Right ventricle myocardium inferior (tissue), 1 donor: ENCODE measurements at regions not wholly inside any gene's neighbourhood (a gene's known extent, or its start where the extent isn't known, plus 50 kb on each side); places are given as distances from the start of the nearest gene placed in this dataset.
"Not testable (repeated sequence)": the region's sequence is repeated elsewhere in the genome, so short reads cannot be mapped to it uniquely, and the experiment has no call there.

Experiments
- ATAC-seq: fragments of 200-7000 bp; cut with Tn5 transposase; one replicate; pipeline ENCODE4 v1.9.1; 2020; ENCODE audit warnings: mild to moderate bottlenecking, moderate library complexity
- DNase-seq: peaks from one replicate; pipeline ENCODE4 v3.0.0; 2021; ENCODE audit errors: missing footprints
- intact Hi-C: fragments of 100-400 bp; cut with DNase I; formaldehyde crosslinking; loops from one replicate; pipeline ENCODE4 v1.11.0; 2022
- donor health status: DM: no; HTN: yes; CAD: no; lungs with severe emphysema.

DNA sequence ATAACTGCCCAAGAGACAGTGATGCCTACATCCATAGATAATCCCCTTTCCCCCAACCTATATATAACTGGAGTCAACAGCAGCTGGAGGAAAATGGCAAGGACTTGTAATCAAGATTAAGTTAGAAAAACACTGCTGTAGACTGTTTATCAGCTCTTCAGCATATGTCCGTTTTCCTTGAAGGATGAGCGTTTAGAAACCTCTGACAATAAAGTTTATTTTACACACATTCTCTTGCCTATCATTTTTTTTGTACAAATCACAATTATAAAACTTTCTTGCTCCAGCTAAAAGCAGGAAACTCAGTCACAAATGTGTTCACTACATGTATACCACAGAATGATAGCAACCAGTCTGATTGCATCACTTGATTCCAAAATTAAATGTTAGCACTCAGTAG is 50.8 kb downstream of the PPIAL4G start:
- DNase-seq, ATAC-seq, intact Hi-C loops: not testable (repeated sequence)

GRCh38 chr1:148429856-148430255 is 53.2 kb downstream of the PPIAL4G start:
- ATAC-seq, DNase-seq, intact Hi-C loops: not testable (repeated sequence)

- ATAC-seq, DNase-seq, intact Hi-C loops: not testable (repeated sequence)
Observed at GRCh38 chr1:148426940-148427611, 56.0 kb downstream of the PPIAL4G start.

GRCh38 chr1:148426385-148426784 is 56.7 kb downstream of the PPIAL4G start:
- ATAC-seq, DNase-seq, intact Hi-C loops: not testable (repeated sequence)

- intact Hi-C loops, DNase-seq: not testable (repeated sequence)
- ATAC-seq = peak; percentile 48
Observed at GRCh38 chr1:148424143-148425003, 58.7 kb downstream of the PPIAL4G start.

DNA sequence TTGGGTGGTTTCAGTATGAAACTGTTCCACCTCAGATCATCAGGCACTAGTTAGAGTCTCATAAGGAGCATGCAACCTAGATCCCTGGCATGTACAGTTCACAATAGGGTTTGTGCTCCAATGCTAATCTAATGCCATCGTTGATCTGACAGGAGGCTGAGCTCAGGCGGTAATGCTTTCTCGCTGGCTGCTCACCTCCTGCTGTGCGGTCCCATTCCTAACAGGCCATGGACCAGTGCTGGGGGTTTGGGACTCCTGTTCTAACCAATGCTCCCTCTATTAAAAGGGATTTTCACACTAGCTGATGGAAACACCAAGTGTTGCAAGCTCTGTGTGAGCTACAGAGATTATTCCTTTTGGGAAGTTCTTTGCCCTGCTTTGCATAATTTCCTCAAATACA is 60.2 kb downstream of the PPIAL4G start:
- intact Hi-C loops, ATAC-seq, DNase-seq: not testable (repeated sequence)

GRCh38 chr1:148417241-148417640 is 65.9 kb downstream of the PPIAL4G start:
- ATAC-seq, DNase-seq, intact Hi-C loops: not testable (repeated sequence)

DNA sequence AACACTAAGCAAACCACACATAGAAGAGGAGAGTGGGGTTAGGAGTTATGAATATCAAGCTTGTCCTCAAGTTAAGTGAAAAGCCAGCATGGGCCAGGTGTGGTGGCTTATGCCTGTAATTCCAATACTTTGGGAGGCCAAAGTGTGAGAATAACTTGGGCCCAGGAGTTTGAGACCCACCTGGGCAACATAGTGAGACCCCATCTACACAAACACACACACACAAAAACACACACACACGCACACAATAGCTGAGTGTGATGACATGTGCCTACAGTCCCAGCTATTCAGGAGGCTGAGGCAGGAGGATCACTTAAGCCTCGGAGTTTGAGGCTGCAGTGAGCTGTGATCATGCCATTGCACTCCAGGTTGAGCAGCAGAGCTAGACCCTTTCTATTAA is 69.7 kb downstream of the PPIAL4G start:
- ATAC-seq, DNase-seq, intact Hi-C loops: not testable (repeated sequence)

DNA sequence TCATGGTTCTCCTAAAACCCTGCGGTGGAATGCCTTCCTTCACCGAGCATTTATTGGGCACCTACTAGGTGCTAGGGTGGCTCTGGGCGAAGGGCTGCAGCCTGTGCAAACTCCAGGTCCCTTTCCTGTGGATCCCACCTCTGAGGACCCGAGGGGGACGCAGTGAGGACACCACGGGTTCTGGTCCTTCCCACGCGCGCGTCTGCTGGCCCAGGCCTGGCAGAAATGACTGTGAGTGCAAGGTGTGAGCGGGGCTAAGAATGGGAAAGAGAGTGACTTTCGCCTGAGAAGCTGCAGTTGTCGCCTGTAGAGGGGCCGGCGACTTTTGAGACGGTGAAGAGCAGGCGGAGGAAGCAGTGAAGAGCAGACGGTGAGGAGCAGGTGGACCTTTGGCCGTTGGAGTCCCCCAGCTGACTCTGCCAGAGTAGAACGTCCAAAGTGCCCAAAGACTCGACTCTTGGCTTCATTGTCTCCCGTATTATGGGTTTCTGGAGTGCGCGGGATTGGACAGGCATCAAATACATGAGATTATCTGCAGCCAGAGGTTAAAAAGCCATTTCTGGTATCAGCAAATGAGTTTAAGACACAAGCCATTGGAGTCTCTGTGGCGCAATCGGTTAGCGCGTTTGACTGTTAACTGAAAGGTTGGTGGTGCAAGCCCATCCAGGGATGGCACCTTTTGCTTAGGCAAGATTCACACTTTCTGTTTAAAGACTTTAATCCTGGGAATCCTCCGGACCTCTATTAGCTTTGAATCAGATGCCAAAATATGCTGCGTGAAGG is 78.1 kb downstream of the PPIAL4G start:
- ATAC-seq, DNase-seq, intact Hi-C loops: not testable (repeated sequence)

DNA sequence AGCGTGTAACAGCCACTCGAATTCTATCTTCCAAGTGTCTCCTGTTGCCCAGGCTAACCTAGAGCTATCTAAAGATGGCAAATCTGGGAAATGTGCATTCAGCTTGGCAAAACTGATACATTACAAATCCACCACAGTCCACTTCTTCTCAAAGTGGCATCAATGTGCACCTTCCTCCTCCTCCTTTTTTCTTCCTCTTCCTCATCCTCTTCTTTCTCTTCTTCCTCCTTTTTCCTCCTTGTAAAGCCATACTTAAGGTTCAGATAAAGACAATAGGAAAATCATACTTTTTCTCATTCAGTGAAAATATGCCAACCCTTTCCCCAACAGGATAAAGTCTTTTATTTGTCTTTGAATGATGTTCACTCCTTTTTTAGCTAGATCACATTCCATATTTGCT is 79.2 kb downstream of the PPIAL4G start:
- intact Hi-C loops, DNase-seq, ATAC-seq: not testable (repeated sequence)

GRCh38 chr1:148403085-148403456 is 80.0 kb downstream of the PPIAL4G start:
- intact Hi-C loops, ATAC-seq, DNase-seq: not testable (repeated sequence)

- DNase-seq = peak; percentile 95
- intact Hi-C loops = not testable (repeated sequence)
- peak; percentile 96 for ATAC-seq
Observed at GRCh38 chr1:148402152-148403084, 80.7 kb downstream of the PPIAL4G start.

- ATAC-seq, DNase-seq, intact Hi-C loops: not testable (repeated sequence)
Observed at GRCh38 chr1:148397516-148397915, 85.6 kb downstream of the PPIAL4G start.

- intact Hi-C loops, DNase-seq, ATAC-seq: not testable (repeated sequence)
Observed at GRCh38 chr1:148392505-148392904, 90.6 kb downstream of the PPIAL4G start.

- ATAC-seq, intact Hi-C loops, DNase-seq: not testable (repeated sequence)
Observed at GRCh38 chr1:148391323-148391722, 91.8 kb downstream of the PPIAL4G start.

- ATAC-seq (no peak), DNase-seq (no peak)
- intact Hi-C loops = no loop called here
Observed at GRCh38 chr1:148389027-148389339, 94.1 kb downstream of the PPIAL4G start.

- intact Hi-C loops = no loop called here
- DNase-seq = peak; percentile 93
- ATAC-seq = peak; percentile 87
Observed at GRCh38 chr1:148388260-148389026, 94.7 kb downstream of the PPIAL4G start.
